Gastrocnemius medialis (tissue), 4 donors: ENCODE measurements at regions not wholly inside any gene's neighbourhood (a gene's known extent, or its start where the extent isn't known, plus 50 kb on each side); places are given as distances from the start of the nearest gene placed in this dataset.

Experiments used
- CTCF ChIP-seq, 5 experiments: fragments of 450-650 bp in 3 of 5; fragments of 200-600 bp in 2 of 5; sonication (generic) in 2 of 5; IDR thresholded peaks in 4 of 5; conservative IDR thresholded peaks in 1 of 5; 1 replicate in 4 of 5; 2 replicates in 1 of 5; pipeline ENCODE4 v1.5.1; 2016 to 2019; ENCODE audit warnings: antibody characterized with exemption in 5 of 5, mild to moderate bottlenecking in 3 of 5, moderate library complexity in 3 of 5
- POLR2A ChIP-seq, 2 donors: fragments of 450-650 bp; IDR thresholded peaks; one replicate each; pipeline ENCODE4 v1.6.1; 2017; ENCODE audit warnings: antibody characterized with exemption in 2 of 2, mild to moderate bottlenecking in 2 of 2, moderate library complexity in 2 of 2

DNA sequence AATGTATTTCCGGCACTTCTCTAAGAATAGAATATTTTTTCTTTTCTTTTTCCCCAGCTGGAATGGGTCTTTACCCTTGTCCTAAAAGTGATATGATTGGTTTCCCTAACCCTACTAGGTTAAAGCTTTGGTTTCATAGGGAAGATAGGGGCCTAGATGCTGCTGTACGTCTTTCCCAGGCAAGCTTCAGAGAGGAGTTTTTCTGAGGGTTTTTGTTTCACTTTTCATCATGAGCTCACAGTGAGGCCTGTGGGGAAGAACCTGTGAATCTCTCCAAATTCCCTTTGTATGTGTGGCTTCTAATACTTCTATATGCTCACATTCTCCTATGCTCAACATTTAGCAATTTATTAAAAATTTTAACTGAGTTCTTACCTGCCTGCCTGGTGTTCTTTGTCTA, 320.0 kb upstream of the PCDH18 start:
- TF ChIP-seq CTCF (IDR thresholded peaks at IDR 0.05 in 4 of 5, conservative IDR thresholded peaks at IDR 0.05 in 1 of 5), result no peak
- no peak for TF ChIP-seq POLR2A (IDR thresholded peaks at IDR 0.05)
